H1 (cell line): ENCODE measurements at regions not wholly inside any gene's neighbourhood (a gene's known extent, or its start where the extent isn't known, plus 50 kb on each side); places are given as distances from the start of the nearest gene placed in this dataset.

Experiments used
- CBX8 ChIP-seq: fragments of 300-800, 300-1000 bp; sonication (generic); IDR thresholded peaks from 2 replicates; pipeline ENCODE4 v1.7.1; 2016; ENCODE audit warnings: low read depth, low read length, borderline replicate concordance
- JUND ChIP-seq: IDR thresholded peaks from 2 replicates; pipeline ENCODE4 v1.6.1; 2011; ENCODE audit warnings: mild to moderate bottlenecking, improper control_type of control experiment, low read length
- POLR2A ChIP-seq, 2 experiments: IDR thresholded peaks; 1 replicate in 1 of 2; 2 replicates in 1 of 2; pipeline ENCODE4 v1.6.1; 2011; ENCODE audit warnings: low read depth in 2 of 2, low read length in 2 of 2, mild to moderate bottlenecking in 2 of 2; ENCODE audit errors: control extremely low read depth in 1 of 2

DNA sequence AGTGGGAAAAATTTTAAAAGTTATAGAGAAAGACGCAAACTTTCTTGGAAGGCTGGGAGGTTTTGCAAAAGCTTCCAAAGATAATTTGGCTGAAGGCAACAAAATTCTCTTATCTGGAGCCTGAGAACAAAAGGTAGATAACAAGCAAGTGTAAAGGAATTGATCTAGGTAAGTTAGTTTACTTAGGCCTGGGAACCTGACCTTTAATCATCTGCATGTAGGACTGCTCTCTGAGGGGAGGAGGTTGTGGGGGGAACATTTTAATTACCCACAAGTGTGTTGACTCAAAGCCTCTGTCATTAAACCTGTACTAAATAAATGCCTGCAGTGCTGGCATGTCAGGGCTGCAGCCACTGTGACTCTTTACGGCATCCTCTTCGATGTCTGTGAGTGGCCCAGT is 532.3 kb upstream of the SLITRK5 start:
- TF ChIP-seq CBX8: no peak
- TF ChIP-seq POLR2A (IDR thresholded peaks at IDR 0.05; ENCODE audit: control extremely low read depth in 1 of 2, low read depth in 2 of 2, low read length in 2 of 2): no peak
- TF ChIP-seq JUND: no peak
